ENCODE measurements at regions not wholly inside any gene's neighbourhood (a gene's known extent, or its start where the extent isn't known, plus 50 kb on each side); places are given as distances from the start of the nearest gene placed in this dataset.

- DNase-seq (ENCODE audit: insufficient read length, low spot score, missing footprints), result no peak
- Histone ChIP-seq H3K4me1 (ENCODE audit: insufficient read depth, low read length) (no peaks in the 10 kb centered on the region), H3K4me3 (ENCODE audit: insufficient read depth, low read length) (no peak overlapping the region), H4K20me1 (ENCODE audit: insufficient read depth, low read length) (no peaks in the 10 kb centered on the region), H3K27ac (ENCODE audit: low read depth, low read length) (no peak overlapping the region), H3K27me3 (ENCODE audit: insufficient read depth, low read length) (no peaks in the 10 kb centered on the region), H3K9me3 (ENCODE audit: low read depth, low read length) (no peaks in the 10 kb centered on the region), H3K79me2 (ENCODE audit: insufficient read depth, low read length) (no peaks in the 10 kb centered on the region), H3K4me2 (ENCODE audit: insufficient read depth, low read length) (no peak overlapping the region), H2AFZ (ENCODE audit: low read length) (no peak overlapping the region), H3K36me3 (ENCODE audit: insufficient read depth, low read length) (no peaks in the 10 kb centered on the region)
- TF ChIP-seq CTCF (IDR thresholded peaks at IDR 0.05; ENCODE audit: extremely low read depth, low read depth, low read length), result no peak
Measured at GRCh38 chrX:125378205-125378604, 58.5 kb downstream of the TEX13C start.

DNA sequence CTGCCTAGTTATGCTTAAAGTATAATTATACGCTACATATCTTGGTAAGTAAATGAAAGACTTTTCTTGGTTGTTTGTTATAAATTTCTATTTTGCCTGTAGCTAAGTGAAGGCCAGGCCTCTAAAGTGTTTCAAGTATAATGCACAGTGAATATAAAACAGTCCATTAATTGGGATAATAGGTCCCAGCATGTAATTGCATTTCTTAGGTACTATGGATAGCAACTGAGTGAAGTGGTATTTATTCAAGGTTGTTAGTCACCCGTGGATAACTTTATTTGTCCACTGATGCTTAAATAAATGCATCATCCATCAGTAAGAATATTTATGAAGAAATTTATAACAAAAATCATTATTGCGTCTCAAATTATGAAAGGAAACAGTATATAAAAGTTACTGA is 59.1 kb downstream of the TEX13C start:
- no peaks in the 10 kb centered on the region for H4K20me1 ChIP-seq (ENCODE audit: insufficient read depth, low read length)
- no peaks in the 10 kb centered on the region for H3K9me3 ChIP-seq (ENCODE audit: low read depth, low read length)
- H3K36me3 ChIP-seq (ENCODE audit: insufficient read depth, low read length), result no peaks in the 10 kb centered on the region
- H2AFZ ChIP-seq (ENCODE audit: low read length), result no peak overlapping the region
- no peaks in the 10 kb centered on the region for H3K27me3 ChIP-seq (ENCODE audit: insufficient read depth, low read length)
- H3K4me1 ChIP-seq (ENCODE audit: insufficient read depth, low read length), result no peaks in the 10 kb centered on the region
- H3K4me3 ChIP-seq (ENCODE audit: insufficient read depth, low read length), result no peak overlapping the region
- no peaks in the 10 kb centered on the region for H3K79me2 ChIP-seq (ENCODE audit: insufficient read depth, low read length)
- no peak for TF ChIP-seq CTCF (IDR thresholded peaks at IDR 0.05; ENCODE audit: extremely low read depth, low read depth, low read length)
- no peak overlapping the region for H3K27ac ChIP-seq (ENCODE audit: low read depth, low read length)
- no peak overlapping the region for H3K4me2 ChIP-seq (ENCODE audit: insufficient read depth, low read length)
- DNase-seq (ENCODE audit: insufficient read length, low spot score, missing footprints), result no peak

- Histone ChIP-seq H3K27ac (ENCODE audit: low read depth, low read length) (no peak overlapping the region), H3K9me3 (ENCODE audit: low read depth, low read length) (no peaks in the 10 kb centered on the region), H2AFZ (ENCODE audit: low read length) (no peak overlapping the region), H3K4me2 (ENCODE audit: insufficient read depth, low read length) (no peak overlapping the region), H3K36me3 (ENCODE audit: insufficient read depth, low read length) (no peaks in the 10 kb centered on the region), H3K79me2 (ENCODE audit: insufficient read depth, low read length) (no peaks in the 10 kb centered on the region), H3K4me1 (ENCODE audit: insufficient read depth, low read length) (no peaks in the 10 kb centered on the region), H3K4me3 (ENCODE audit: insufficient read depth, low read length) (no peak overlapping the region), H3K27me3 (ENCODE audit: insufficient read depth, low read length) (no peaks in the 10 kb centered on the region), H4K20me1 (ENCODE audit: insufficient read depth, low read length) (no peaks in the 10 kb centered on the region)
- no peak for DNase-seq (ENCODE audit: insufficient read length, low spot score, missing footprints)
- no peak for TF ChIP-seq CTCF (IDR thresholded peaks at IDR 0.05; ENCODE audit: extremely low read depth, low read depth, low read length)
Measured at GRCh38 chrX:125382148-125382628, 62.5 kb downstream of the TEX13C start.

- Histone ChIP-seq H3K4me3 (ENCODE audit: insufficient read depth, low read length) (no peak overlapping the region), H3K79me2 (ENCODE audit: insufficient read depth, low read length) (no peaks in the 10 kb centered on the region), H4K20me1 (ENCODE audit: insufficient read depth, low read length) (no peaks in the 10 kb centered on the region), H3K36me3 (ENCODE audit: insufficient read depth, low read length) (no peaks in the 10 kb centered on the region), H3K27ac (ENCODE audit: low read depth, low read length) (no peak overlapping the region), H3K27me3 (ENCODE audit: insufficient read depth, low read length) (no peaks in the 10 kb centered on the region), H3K9me3 (ENCODE audit: low read depth, low read length) (no peaks in the 10 kb centered on the region), H2AFZ (ENCODE audit: low read length) (no peak overlapping the region), H3K4me2 (ENCODE audit: insufficient read depth, low read length) (no peak overlapping the region), H3K4me1 (ENCODE audit: insufficient read depth, low read length) (no peaks in the 10 kb centered on the region)
- no peak for TF ChIP-seq CTCF (IDR thresholded peaks at IDR 0.05; ENCODE audit: extremely low read depth, low read depth, low read length)
- DNase-seq (ENCODE audit: insufficient read length, low spot score, missing footprints), result no peak
Measured at GRCh38 chrX:125382889-125383288, 63.2 kb downstream of the TEX13C start.
